Fibroblast of skin of left quadriceps (primary cell): ENCODE measurements at regions not wholly inside any gene's neighbourhood (a gene's known extent, or its start where the extent isn't known, plus 50 kb on each side); places are given as distances from the start of the nearest gene placed in this dataset.
"Not testable (repeated sequence)": the region's sequence is repeated elsewhere in the genome, so short reads cannot be mapped to it uniquely, and the experiment has no call there.

Source experiments
- DNase-seq, 2 experiments: peaks; one replicate each; pipeline ENCODE4 v3.0.0-alpha.2; 2013; ENCODE audit warnings: low read depth in 2 of 2

DNA sequence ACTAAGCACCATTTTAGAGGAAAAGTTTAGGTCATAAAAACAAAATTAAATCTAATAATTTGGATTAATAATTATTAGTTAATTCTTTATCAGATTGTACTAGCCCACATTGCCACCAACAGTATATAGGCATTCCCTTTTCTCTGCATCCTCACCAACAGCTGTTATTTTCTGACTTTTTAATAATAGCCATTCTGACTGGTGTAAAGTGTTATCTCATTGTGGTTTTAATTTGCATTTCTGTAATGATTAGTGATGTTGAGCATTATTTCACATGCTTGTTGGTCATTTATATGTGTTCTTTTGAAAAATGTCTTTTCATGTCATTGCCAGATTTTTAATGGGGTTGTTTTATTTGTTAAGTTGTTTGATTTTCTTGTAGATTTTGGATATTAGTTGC is 319.1 kb upstream of the SYNCRIP start:
- DNase-seq, result no peak

DNA sequence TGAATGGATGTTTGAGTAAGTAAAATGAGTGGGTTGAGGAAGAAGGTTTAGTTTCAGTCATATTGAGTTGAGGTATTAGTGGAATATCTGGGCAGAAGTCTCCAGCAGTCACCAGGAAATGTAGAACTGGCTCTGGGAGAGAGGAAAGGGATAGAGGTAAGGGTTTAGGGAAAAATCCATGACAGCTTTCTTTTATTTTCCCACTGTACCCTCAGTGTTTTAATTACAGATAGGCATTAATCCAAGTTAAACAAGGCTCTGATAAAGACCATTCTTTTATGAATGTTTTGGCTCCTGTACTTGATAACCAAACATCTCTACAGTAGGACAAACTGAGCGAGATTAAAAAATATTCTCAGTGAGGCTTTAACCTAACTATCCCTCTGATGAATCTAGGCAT is 318.4 kb upstream of the SYNCRIP start:
- no peak for DNase-seq

DNA sequence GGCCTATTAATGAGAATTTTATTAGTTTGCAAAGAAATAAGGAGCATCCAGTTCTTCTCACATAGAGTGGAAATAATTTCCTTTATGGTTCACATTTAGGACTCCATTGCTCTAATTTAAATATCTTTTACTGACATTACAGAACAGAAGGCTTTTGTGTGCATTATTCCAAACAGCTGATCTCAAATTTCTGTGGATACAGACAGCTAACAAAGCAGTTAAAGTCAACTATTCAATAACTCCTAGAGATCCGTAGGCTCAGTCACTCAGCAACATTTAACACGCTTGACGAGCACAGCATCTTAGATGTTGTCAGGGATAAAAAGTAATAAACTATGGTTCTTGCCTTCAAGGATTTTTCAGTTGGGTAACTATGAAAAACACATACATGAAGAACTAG is 305.8 kb upstream of the SYNCRIP start:
- no peak for DNase-seq

DNA sequence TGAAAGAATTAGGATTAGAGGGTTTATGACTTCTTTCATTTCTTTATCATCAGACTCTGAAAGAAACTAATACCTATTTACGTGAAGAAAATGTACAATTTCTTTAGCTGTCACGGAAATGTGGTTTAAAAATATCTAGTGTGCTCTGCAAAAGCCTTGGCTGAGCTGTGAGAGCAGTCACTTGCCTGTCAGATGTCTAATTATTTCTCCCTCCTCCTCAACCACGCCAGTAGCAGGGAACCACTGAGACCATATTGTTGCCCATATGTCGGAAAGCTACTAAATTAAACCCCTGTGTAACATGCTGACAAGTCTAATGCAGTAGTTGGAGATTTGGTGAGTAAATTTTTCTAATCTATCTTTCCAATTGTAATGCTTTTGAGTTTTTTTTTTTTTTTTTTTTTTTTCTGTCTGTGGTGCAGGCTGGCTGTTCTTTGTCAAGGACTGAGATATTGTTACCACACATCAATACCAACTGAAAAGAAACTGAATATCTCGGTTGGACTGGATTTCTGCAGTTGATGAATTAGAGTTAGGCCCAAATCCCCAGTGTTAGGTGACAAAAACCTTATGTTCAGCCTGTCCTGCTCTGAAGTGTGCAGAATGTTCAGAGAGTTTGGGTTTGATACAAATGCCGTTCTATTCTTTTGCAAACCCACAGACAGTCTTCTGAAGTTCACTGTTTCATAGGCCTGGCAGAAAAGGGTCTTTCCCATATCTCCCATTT is 302.9 kb upstream of the SYNCRIP start:
- DNase-seq, result no peak

DNA sequence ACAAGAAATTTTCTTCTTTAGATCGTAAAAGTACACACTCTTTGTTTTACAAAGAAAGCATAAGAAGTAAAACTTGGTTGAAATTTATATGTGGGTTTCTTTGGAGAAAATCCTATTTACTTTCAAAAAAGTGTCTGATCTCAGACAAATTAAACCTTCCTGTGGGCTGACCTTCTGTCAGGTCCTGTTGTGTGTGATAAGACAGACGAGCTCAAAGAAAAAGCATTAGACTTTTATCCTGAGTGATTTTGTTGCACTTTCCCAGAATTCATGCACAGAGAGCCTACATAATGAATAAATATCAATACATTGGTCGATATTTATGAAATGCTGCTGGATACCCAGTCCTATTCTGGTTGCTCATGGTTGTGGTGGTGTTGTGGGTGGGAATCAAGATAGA is 302.1 kb upstream of the SYNCRIP start:
- DNase-seq, result no peak

DNA sequence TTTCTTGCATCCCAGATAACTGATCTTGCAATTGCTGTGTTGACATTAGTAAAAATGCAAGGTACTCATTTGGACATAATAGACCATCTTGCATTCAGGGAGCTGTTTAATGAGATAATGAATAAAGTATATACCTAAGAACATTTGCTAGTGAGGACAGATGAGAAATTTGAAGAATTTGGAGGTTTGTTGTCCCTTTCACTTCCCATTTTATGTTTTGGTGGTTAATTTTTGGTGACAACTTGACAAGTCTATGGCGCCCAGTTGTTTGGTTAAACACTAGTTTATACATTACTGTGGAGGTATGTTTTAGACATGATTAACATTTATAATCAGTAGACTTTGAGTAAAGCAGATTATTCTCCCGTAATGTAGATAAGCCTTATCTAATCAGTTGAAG is 300.2 kb upstream of the SYNCRIP start:
- no peak for DNase-seq

DNA sequence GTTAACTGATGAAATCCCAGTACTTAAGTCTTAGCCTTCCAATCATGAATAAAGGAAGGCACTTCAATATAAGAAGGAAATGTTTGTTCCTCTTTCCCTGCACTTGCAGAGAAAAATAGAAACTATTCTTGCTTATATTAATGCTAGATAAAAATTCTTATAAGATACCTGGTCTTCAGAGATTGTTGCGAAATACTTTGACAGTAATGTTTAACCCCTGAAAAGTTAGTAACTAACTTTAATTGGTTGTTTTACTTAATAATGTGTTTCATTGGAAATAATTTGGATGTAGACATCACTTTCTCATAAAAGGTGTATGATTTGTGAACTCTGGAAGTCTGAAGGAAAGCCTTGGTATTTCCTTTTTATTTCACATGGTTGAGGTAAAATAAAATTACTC is 294.2 kb upstream of the SYNCRIP start:
- DNase-seq, result no peak

DNA sequence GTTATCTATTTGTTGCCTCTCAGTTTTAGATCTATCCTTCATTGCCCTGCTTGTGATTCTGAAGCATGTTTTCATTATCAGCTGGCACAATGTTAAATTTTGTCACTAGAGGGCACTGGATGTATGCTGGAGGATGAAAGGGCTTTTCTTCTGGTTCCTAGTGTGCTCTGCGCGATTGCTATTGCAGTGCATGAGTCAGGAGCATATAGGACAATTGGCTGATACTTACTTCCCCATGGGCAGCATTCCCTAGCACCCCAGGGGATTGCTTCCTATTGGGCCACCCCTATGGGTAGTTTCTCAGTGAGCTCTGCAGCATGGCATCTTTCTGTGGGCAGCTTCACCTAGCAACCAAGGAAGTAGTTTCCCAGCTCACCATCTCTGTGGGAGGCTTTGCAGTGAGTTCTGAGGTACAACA is 280.3 kb upstream of the SYNCRIP start:
- no peak for DNase-seq

DNA sequence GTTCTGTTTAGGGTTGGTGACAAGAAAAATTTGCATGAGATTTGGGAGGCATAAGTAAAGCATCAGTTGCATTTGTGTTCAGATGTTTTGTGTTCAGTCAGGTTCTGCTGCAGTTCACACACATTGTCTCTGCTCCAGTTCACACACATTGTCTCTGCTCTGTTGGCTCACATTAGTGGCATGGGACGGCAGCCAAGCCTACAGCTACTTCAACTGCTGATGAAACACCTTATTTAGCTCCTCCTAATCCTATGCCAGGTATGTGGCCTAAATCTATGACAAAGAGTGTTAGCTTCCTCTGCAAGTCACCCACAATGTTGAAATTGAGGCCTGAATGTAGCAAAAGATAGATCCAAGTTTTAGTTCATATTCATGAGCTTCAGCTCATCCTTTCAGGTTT is 278.1 kb upstream of the SYNCRIP start:
- no peak for DNase-seq

DNA sequence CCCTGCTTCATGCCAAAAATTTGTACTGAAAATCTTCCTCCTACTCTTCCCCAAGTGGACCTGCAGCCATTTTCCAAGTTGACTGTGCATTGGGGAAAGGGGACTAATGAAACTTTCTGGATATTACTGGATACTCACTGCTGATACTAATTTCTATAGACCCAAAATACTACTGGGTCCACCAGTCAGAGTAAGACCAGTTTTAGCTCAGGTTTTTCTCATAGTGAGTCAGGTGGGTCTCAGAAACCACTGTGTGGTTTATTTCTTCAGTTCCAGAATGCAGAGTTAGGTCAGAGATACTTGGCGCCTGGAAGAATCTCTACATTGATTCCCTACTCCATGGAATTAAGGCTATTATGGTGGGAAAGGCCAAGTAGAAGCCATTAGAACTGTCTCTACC is 274.8 kb upstream of the SYNCRIP start:
- no peak for DNase-seq

DNA sequence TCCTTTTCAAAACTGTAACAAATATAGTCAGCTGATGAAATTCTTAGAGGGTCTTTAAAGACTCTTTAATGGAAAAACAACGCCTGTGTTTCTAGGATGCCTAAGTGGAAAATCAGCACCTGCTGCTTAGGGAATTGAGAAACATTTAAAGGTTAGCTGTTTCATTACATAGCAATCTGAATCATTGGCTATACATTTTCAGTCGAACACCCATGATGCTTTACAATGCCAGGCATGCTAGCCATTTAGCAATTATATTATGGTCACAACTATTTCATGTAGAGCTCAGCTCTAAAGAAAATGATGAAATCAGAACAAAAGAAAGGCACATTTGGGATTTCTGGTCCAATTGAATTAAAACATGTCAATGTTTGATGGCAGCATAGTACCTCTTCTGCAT is 270.3 kb upstream of the SYNCRIP start:
- DNase-seq, result no peak

DNA sequence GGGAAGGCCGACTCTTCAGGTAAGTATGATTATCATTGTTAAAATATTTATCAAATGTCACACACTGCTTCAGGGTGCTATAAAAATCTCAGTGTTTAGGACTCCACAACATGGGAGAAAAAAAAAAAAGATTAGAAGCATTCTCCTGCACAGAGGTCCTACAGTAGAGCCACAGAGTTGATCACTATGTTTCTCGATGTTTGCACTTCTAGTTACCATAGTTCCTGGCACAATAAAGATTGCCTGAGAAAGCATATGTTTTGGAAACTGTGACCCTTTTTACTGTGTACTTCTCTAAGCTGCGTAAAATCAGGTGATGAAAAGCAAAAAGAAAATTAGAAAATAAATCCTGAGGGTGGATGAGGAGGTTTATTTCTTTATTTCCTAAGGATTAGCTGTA is 269.9 kb upstream of the SYNCRIP start:
- DNase-seq, result no peak

DNA sequence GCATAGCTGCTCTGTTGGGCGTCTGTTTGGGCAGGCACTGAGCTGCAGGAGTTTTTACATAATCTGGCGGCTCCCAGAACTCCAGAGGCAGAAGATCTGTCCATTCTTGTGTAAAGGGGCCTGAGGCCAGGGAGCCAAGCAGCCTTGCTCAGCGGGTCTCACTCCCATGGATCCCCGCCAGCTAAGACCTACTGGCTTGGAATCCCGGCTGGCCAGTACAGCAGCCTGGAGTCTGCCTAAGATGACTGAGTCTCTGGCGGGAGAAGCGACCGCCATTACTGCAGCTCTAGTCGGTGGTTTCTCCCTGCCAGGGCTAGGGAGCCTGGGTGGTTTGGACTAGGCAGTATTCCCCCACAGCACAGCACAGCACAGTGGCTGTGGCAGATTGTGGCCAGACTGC is 268.4 kb upstream of the SYNCRIP start:
- DNase-seq, result no peak

DNA sequence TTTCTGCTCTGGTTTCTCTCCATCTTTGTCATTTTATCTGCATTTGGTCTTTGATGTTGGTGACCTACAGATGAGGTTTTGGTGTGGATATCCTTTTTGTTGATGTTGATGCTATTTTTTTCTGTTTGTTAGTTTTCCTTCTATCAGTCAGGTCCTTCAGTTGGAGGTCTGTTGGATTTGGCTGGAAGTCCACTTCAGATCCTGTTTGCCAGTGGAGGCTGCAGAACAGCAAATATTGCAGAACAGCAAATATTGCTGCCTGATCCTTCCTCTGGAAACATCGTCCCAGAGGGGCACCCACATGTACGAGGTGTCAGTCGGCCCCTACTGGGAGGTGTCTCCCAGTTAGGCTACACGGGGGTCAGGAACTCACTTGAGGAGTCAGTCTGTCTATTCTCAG is 265.4 kb upstream of the SYNCRIP start:
- not testable (repeated sequence) for DNase-seq

DNA sequence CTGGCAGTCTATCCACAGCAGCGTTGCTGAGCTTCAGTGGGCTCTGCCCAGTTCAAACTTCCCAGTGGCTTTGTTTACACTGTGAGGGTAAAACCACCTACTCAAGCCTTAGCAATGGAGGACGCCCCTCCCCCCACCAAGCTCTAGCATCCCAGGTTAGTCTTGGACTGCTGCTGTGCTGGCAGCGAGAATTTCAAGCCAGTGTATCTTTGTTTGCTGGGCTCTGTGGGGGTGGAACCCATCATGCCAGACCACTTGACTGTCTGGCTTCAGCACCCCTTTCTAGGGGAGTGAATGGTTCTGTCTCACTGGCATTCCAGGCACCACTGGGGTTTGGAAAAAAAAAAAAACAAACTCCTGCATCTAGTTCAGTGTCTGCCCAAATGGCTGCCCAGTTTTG is 249.7 kb upstream of the SYNCRIP start:
- DNase-seq, result no peak

DNA sequence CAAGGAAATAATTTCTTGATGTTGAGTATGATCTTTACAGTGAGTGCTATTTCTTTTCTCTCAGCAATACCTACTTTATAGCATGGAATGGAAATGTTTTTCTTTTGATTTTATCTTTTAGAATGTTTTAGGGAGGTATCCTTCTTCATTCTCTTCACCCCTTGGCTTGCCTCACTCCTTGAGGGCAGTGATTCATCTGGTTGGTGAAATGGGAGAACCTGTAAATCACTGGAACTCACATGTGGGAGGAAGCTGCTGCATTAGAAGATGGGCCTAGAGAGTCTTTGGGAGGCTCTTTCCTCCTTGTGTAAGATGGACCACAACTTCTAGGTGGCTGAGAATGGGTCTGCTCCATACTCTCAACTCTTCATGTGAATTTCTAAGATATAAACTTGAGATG is 244.8 kb upstream of the SYNCRIP start:
- no peak for DNase-seq

DNA sequence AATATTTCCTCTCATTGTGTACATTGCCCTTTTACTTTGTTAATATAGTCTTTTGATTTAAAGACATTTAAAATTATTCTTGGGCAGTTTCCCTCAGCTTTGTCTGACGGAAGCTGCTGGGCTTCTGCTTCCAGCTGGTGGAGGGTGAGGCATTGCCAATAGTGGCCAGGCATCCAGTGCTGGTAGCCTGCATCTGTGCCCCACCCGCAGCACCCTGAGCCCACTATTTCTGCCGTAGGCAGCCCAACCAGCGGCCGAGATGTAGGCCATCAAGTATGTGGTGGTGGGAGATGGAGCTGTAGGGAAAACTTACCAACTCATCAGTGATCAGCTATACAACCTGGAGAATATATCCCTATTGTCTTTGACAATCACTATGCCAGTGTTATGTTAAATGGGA is 226.0 kb upstream of the SYNCRIP start:
- no peak for DNase-seq

DNA sequence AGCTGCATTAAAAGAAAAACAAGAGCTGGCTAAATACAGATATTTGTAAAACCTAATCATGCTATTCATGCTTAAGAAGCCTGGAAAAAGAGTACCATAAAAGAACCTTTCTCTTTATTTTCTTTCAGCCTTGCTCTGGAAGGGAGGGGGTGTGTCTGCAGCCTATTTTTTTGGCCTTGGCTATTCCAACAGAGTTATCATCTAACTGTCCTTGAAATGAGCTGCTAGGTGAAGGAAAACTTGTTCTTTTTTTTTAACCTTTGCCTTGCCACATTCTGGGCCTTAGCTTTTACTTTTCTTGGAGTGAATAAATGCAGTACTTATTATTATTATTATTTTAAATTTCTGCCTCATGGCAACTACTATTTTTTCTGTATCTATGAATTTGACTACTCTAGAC is 224.9 kb upstream of the SYNCRIP start:
- no peak for DNase-seq

DNA sequence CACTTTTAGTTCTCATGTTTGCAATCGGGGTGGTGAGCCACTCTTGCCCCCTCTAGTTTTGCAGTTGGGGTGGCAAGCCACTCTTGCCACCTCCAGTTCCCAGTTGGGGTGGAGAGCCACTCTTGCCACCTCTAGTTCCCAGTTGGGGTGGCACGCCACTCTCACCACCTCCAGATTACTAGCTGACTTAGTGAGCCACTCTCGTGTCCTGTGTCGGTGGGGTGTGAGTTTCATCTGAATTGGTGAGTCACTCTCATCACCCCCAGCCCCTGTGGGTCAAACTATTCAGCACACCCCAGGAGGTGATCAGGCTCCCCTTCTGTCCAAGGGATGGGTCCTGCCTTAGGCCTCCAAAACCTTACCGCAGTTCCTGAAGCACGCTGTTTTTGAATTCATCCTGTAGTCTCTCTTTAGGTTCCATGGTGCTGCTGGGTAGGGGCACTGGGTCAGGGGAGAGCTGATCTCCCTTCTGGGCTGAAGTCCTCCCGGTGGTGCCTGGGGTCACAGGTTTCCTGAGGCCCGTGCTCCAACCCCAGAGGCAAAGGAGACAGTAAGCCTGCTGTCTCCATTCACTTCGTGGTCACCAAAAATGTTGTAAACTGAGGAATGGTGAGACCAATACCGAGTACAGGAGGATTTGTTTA is 224.2 kb upstream of the SYNCRIP start:
- DNase-seq, result no peak

DNA sequence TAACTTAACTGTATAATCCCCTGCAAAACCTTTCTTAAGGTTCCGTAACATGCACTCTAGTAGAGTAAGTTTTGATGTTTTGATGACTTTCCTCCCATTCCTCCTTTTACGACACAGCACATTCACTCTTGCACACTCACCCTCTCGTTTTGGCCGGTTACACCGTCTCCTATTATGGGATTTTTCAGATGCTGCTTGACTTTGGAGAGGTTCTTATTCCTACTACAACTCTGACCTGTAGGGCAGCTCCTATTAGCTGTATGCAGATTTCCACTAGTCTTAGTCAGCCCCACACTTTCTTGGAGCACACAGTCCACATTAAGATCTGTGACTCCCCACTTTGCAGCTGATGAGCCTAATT is 223.7 kb upstream of the SYNCRIP start:
- no peak for DNase-seq

DNA sequence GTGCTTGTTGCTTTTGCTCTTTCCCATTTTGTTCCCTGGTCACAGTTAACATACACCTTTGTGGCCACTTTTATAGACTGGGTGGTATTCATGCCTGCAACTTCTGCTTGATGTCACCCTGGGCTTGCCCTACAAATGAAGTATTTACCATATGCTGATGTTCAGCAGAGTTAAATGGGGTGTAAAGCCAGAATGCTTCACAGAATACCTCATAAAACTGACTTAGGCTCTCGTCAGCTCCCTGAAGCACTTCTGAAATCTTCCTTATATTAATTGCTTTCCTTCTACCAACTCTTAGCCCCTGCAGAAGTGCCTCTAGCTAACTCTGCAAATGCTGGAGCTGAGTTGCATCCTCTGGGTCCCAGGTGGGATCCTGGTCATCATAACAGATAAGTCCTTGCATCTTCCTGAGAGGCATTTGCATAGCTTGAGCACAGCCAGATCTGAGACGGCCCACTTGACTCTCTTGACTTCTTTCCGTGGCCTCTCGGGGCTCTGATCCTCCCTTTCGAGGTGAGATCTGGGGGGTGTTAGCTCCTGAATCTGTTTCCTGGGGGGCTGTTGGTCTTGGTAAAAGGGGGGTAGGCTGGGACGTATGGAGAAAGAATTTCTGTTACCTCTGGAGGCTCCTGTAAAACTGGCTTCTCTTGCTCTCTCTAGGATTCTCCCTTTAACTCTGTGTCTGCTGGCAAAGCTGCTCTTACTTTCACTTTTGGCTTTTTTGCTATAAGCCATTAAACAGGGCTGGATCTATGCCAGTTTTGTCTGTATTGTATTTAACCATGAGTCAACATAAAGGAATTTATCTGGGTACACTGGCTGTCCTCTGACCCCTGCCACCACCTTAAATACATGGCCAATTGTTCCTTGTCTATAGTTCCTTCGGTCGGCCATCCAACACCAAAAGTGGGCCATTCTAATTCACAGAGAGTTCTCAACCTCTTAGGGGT is 223.0 kb upstream of the SYNCRIP start:
- peak; percentile 5 to 12 for DNase-seq

DNA sequence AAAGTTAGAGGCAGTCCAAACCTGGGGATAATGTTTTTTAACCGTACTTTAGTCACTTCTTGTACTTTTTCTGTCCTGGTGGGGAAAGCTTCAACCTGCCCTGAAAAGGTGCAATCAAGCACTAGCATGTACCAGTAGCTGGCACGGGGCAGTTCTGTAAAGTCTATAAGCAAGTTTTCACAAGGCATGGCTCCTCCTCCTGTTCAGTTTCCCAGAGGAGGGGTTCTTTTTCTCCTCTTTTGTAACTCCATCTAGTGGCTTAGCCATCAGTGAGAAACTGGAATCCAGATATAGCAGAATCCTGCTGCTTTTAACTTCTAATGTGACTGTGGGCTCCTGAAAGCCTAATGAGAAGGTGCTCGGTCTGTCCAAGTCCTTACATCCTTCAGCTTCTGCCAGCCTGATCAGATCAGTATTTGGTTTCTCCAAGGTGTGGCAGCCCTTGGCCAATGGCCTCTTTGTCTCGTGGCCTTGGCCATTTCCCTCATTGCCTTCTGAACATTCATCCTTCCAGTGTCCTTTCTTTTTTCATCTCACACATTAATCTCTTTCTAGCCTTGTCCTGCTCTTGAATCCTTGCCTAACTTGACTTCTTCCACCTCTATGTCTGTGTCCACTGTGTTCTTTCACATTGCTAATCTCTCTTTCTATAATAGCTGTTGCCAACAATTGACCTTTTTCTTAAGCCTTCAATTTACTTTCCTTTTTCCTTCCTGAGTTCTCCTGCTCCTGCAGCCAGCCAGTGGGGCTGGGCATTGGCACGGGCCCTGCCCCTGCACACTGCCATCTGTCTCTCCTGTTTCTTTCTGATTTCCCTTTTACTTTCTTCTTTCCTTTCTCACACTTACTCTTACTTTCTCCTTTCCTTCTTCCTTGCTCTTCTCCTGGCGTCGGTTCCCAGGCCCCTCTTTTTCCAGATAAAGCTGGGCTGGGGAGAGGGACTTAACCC is 222.0 kb upstream of the SYNCRIP start:
- DNase-seq, result no peak
